HG03469 (cell line): ENCODE measurements at regions not wholly inside any gene's neighbourhood (a gene's known extent, or its start where the extent isn't known, plus 50 kb on each side); places are given as distances from the start of the nearest gene placed in this dataset.

Source experiments
- ATAC-seq: cut with Tn5 transposase; IDR thresholded peaks from one replicate; pipeline ENCODE4 v1.9.1; 2021; ENCODE audit warnings: mild to moderate bottlenecking, moderate library complexity, moderate number of reproducible peaks; ENCODE audit not compliant: unreplicated experiment

DNA sequence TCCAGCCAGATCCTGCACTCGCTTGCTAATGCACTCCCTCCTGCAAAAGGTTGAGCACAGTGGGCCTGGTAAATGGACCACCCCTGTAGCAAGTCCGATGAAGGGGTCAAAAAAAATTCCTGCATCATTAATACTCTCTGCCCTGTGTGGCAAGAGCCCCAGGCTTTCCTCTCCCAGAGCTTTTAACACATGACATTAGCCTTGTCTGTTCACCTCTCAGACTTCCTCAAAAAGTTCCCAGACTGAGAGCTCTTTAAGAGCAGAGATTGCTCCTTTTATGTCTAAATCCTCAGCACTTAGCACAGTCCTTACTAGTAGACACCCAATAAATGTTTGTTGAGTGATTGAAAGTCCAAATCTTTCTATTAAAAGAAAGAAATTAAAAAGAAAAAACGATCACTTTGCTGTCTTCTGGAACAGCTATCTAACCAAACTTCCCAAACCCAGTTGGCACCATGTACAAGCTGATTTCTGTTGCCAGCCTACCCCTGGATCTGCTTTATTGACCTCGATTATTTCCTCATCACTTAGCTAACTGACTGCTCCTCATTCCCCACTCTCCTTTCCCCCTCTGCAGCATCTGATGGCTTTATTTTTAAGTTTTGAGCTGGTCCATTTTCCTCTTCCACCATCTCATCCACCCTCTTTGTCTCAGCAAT, 209.8 kb downstream of the ENC1 start:
- no peak for ATAC-seq

DNA sequence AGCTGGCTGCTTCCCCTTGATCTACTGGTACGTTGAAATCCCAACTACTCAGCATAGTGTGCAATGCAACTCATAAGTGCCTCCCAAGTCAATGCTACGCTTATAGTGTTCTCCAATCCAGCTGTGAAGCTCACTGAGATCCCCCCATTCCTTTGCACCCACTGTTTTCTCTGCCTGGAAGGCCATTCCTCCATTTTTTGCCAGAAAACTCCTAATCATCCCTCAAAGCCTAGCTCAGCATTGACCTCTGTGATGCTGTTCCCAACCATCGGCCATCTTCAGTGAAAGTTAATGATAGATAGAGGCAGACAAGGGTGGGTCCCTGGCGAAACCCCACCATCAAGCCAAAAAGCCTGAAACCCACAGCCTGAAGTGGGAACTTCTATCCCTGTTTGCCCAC, 211.0 kb downstream of the ENC1 start:
- ATAC-seq, result no peak

DNA sequence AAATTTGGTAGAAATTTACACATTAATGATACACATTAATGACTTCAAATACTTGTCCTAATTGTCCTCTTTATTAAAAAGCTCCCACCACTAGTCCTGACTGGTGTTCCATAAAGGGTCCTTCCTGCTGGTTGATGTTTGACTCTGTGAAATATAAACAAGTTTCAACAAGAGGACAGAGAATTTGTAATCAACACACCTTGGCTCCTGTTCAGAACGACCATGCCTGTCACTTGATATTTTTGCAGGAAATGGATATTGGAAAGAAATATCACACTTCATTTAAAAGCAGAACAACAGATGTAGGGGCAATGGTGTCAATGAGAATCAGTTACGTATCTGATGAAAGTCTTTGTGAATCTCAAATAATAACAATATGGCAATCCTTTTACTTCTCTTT, 211.7 kb downstream of the ENC1 start:
- no peak for ATAC-seq

DNA sequence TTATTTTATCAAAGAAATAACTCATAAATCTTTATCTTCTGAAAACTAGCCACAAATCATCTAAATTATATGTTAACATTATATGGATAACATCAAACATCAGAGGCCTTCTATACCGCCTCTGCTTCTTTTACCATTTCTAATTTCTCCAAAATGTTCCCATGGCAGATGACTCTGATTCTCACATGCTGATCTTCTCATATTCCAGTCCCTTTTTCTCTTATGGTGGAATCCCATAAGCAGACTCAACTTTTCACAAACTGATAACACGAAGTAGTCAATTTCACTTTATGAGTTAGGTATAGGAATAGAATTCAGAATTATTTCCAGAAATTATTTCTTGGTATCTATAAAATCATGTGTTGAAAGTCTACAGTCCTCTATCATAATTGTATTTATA, 212.3 kb downstream of the ENC1 start:
- no peak for ATAC-seq

DNA sequence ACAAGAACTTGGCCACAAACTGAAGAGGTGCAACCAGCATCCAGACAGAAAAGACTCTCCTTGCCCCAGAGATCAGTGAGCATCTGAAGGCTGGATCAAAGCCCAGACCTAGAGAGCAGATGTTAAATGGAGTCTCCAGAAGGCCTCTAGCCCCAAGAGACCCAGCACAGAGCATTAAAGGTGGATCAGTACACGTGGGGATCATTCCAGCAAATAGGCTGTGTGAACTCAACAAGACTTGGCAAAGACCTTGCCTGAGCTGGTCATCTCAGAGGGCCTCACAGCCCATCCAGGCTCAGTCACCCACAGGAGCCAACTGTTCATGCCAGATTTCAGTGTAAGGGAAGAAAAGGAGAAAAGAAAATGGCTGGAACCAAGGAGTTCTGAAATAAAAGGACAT, 214.0 kb downstream of the ENC1 start:
- no peak for ATAC-seq

DNA sequence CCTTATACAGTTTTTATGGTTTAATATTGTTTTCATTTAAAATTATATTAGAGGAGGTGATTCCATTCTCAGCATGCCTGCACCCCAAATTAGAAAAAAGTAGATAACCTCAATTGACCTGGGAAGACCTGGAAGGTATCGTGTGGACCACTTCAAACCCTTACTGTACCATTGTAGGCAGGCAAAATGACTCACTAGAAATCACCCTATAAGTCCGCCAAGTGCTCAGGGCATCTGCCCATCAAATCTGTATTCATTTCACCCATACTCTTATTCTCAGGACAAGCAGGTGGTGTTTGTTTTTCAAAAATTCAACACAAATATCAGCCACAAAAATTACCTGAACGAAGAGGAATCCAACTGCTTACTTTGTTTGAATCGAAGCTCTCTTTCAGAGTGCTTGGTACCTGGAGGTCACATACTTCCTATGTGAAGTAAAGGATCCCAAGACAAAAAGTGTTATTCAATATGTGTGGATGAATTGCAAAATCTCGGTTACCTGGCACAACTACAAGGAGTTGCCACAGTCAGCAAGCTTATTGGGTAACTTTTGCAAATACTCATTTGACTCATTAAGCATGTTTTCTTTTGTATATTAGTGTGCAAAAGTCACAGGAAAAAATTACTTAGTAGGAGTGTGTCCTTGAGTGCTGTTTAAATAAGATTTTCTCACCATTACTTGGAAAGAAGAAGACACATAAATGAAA, 216.2 kb downstream of the ENC1 start:
- ATAC-seq, result no peak

DNA sequence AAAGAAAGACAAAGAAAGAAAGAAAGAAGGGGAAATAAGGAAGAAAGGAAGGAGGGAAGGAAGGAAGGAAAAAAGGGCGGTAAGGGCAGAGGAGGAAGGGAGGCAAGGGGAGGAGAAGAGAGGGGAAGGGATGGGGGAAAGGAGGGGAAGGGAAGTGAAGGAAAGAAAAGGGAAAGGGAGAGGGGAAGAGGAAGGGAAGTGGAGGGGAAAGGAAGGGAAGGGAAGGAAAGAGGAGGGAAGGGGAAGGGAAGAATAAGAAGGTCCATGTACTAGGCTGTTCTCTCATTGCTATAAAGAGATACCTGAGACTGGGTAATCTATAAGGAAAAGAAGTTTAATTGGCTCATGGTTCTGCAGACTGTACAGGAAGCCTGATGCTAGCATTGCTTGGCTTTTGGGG, 217.1 kb downstream of the ENC1 start:
- no peak for ATAC-seq

DNA sequence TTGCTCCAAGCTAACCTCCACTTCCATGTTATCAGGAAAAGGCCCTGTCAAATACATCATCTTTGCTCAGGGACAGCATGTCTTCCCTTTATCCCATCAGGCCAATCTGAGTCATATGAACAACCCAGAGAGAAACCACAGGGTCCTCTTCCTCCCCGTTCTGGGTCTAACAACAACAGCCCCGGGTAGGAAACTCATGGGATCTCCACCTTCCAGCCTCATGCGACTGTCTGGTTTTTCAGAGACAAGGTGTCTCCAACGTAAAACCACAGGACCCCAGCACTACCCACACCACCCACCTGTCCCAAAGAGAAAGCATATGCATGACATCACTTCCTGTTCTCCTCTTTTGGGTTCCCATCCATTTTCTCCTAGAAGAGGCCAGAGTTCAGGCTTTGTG, 217.9 kb downstream of the ENC1 start:
- no peak for ATAC-seq

DNA sequence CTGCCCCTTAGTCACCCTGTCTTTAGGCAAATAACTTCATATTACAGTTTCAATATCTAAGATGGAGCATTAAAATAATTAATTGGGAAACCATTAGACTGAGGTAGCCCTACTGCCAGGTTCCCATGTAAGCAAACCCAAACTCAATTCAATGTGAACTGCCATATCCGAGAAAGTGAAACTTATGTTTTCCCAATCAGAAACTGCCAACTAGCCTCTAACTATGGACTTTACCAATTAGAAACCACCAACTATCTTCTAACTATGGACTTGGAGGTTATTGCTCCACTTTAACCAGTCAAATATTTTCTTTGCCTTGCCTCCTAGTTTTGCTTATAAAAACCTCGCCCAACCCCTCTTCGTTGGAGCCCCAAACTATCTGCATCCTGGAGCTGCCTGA, 218.5 kb downstream of the ENC1 start:
- ATAC-seq, result no peak

DNA sequence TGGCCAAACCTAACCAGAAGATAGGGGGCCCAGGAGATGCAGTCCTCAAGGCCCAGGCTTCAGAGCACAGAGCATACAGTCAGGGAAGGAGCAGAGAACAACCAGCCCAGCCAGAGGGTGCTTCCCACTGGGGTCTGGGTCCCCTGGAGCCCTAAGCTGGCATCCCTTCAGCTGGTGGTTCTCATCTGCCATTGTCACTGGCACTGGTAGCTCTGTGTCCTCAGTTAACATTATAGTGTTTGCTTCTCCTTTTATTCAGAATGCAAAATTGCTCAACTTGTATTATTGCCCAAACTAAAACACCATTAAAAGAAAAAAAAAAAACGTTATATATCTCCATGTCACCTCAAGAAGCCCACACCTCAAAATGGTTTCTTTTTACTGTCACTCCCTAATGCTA, 219.2 kb downstream of the ENC1 start:
- ATAC-seq, result no peak

DNA sequence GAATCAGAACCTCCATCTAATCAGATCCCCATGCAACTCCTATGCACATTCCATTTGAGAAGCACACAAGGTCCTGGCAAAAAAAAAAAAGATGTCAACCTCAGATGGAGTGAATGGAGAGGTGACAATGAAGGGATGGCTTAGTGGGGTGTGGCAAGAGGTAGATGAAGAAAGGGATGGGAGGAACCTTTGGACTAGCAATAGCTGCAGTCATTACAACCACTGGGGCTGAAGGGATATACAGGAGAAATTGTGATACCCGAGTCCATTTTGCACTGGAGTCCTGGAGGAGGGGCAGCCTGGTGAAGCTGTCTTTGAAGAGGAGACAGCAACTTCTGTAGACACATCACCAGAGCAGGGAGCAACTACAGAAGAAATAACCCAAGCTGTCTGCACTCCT, 219.6 kb downstream of the ENC1 start:
- ATAC-seq, result no peak

DNA sequence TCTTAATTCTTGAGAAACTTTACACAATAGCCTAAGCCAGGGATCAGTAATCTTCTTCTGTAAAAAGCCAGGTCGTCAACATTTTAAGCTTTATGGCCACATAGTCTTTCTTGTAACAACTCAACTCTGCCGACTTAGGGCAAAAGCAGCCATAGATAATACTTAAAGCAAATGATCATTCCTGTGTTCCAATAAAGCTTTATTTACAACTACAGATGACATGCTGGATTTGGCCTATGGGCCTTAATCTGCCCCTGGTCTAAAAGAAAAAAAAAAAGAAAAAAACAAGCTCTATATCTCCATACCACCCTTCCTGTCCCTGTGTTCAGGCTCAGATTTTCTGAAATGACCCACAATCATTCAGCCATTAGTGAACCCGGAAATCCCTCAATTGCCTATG, 220.3 kb downstream of the ENC1 start:
- ATAC-seq, result no peak

DNA sequence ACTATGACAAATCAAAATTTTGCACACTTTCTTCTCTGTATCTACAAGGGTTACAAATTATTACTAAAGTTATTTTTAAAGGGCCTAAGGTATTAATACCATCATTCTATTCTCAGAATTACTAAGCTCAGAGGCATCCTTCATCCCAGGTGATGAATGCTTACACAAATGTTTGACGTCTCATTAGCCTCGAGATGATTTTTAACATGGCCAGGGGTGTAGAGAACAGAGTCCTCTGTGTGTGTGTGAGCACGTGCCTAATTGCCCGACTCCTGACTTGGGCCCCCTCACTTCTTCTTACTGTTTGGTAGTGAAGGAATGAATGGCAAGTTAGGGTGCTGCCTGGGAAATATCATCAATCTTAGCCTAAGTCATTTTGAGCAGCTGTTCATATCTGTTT, 221.1 kb downstream of the ENC1 start:
- ATAC-seq, result no peak

DNA sequence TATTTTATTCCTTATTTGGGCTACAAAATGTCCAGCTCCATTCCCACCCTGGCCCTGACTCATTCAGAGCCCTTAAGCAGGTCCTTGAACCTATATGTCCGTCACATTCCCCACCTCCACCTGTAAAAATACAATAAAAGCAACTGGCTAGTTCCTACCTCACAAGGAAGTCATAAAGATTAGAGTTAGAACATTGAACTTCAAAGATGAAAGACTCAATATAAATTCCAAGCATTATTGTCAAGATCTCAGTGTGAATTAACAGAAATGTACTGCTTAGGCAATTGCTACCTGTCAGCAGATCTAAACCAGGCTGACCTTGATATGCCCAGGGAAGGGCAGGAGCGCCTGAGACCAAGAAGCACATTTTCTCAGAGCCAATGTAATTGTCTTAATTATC, 221.8 kb downstream of the ENC1 start:
- no peak for ATAC-seq

DNA sequence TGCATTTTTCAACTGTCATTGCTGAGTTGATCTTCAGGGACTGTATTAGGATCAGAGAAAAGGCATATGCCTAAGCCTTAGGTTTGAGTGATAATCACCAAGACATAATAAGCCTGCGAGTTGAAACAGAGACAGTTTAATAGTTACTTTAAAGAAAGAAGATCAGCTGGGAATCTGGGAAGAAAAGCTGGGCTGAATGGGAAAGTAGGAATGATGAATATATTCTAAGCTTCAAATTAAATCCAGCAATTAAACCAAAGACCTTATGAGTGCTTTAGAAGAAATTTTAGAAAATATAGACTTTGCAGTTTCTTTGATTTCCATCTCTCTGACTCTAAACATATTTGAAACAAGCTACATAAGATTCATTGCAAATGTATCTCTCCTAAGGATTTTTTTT, 222.3 kb downstream of the ENC1 start:
- ATAC-seq, result no peak

DNA sequence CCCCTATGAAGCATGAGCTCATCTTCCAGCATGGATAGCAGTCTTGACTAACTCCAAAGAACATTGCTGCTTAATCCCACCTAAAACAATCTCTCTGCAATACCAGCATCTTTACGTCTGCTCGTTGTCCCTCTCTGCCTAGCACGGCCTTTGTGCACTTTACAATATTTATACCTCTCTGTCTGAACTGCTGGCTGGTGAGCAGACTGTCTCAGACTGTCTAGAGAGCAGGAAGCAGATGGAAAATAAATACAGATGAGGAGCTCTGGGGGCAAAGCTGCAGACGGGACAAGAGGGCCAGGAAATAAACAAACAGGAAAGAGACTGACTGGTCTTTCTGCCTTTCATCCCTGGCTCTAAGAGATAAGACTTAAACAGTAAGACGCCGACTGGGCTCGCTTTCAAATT, 224.8 kb downstream of the ENC1 start:
- no peak for ATAC-seq

DNA sequence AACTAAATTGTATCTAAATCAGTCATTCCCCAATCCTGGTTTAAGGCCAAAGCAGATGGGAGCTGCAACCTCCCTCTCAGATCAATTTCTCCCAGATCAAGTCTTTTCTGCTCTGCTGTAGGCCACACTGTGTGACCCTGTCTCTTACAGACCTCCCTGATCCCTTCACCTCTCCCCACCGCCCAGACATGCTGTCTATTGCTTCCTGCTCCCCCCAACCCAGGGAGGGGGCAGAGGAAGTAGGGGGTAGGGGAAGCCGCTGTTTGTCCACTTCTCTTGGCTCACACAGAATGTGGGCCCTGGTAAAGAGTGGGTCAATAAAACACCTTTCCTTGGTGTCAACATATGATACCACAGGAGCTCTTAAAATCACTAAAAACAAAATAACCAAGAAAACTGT, 226.3 kb downstream of the ENC1 start:
- no peak for ATAC-seq

DNA sequence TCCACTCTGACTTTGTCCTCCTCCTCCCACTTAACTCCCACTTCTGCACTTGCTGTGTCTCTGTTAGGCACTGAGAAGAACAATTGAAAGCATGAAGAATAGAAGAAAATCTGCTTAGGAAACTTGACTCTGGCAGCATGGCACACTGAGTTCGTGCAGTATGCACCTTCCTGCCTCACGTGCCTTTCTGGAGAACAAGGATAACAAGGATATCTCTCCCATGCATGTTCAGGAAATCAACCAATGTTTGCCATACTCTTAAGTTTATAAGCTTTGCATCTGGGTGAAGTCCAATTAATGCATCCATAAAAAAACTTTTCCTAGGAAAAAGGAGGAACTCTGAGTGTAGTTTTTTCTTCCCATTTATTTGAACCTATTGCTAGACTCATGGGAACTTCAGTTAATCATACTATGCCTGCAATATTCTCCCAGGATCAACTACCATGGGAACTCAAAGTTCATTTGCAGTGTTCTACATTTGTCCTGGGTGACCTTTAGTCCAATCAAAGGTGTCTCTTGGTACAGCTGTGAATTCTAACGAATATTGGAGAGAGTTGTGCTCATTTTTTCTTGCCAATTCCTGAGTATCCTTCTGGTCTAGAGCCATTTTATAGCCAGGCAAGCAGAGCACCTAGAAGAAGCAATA, 227.0 kb downstream of the ENC1 start:
- no peak for ATAC-seq

DNA sequence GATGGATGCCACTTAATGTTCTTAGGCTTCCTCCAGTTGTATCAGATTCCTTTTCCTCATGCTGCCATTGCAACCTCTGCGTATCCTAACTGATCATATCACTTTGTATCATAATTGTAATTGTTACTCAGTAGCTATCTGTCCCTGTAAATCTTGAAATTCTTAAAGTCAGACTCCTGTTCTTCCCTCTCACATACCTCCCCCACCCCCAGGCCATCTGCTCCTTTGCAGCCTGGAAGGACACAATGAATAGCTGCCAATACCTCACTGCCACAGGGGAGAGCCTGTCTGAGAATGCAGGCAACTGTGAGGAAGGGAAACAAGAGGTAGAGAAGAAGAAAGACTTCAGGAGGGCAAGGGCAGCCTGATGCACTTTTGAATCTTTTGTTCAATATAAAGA, 228.5 kb downstream of the ENC1 start:
- ATAC-seq, result no peak

DNA sequence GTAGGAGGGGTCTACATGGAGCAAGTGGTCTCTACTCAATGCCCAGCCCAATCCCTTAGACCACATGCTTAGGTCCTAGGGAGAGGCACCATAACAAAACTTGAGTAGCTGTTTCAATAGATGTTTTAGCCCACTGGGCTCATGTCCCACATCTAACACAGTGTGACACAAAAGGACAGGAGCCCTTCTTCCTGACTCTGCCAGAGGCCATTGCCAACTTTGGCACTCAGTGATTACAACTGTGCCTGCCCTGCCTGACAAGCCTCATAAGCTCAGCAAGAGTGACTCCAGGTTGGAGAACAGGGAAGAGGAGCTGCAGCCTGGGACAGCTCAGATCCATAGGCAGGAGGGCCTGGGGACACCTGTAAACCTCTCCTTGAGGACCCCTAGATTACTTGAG, 230.8 kb downstream of the ENC1 start:
- ATAC-seq, result no peak

DNA sequence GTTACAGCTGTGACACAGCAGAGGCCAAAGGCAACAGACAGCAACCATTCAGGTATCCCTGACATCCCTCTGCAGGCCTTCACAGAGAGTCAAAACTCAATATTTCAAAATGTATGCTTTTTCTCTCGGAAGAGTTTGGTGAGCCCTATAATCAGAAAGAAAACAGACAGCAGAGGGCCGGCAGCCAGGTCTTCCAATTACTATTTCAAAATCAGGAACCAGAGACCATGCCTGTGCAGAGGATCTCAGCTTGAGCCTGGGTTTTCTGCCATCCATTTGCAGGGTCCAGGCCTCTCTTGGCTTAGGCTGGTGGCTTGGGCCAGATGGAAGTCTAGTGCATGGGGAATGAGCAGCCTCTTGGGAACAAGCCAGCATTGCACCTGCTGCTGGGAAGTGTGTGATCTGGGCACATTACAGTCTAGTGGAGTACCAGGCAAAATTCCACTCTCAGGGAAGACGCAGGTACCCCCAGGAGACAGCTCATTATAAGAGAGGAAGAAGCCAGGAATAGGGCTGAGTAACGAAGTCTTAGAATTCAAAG, 231.3 kb downstream of the ENC1 start:
- no peak for ATAC-seq
